Activated T-cell treated with anti-CD3 and anti-CD28 coated beads, Interleukin-2, amount 50 U/mL, for 4 hours (primary cell): ENCODE measurements at regions not wholly inside any gene's neighbourhood (a gene's known extent, or its start where the extent isn't known, plus 50 kb on each side); places are given as distances from the start of the nearest gene placed in this dataset.
"Not testable (repeated sequence)": the region's sequence is repeated elsewhere in the genome, so short reads cannot be mapped to it uniquely, and the experiment has no call there.

Experiments used
- ATAC-seq, 2 donors: fragments of 200-7000 bp; cut with Tn5 transposase; one replicate each; pipeline ENCODE4 v1.10.0; 2021
- DNase-seq: peaks from one replicate; pipeline ENCODE4 v3.0.0-alpha.2; 2020
- H3K27me3 Mint-ChIP-seq: one replicate; pipeline ENCODE4 v1.8.0; 2021; ENCODE audit warnings: low read depth, mixed read lengths
- H3K36me3 Mint-ChIP-seq: one replicate; pipeline ENCODE4 v1.8.0; 2022; ENCODE audit warnings: mixed read lengths; ENCODE audit not compliant: insufficient read depth
- H3K4me1 Mint-ChIP-seq: one replicate; pipeline ENCODE4 v1.8.0; 2021; ENCODE audit warnings: low read depth, mixed read lengths
- H3K4me3 Mint-ChIP-seq: one replicate; pipeline ENCODE4 v1.8.0; 2021; ENCODE audit warnings: mild to moderate bottlenecking, moderate library complexity, mixed read lengths
- H3K9me3 Mint-ChIP-seq: one replicate; pipeline ENCODE4 v1.8.0; 2021; ENCODE audit warnings: mixed read lengths

DNA sequence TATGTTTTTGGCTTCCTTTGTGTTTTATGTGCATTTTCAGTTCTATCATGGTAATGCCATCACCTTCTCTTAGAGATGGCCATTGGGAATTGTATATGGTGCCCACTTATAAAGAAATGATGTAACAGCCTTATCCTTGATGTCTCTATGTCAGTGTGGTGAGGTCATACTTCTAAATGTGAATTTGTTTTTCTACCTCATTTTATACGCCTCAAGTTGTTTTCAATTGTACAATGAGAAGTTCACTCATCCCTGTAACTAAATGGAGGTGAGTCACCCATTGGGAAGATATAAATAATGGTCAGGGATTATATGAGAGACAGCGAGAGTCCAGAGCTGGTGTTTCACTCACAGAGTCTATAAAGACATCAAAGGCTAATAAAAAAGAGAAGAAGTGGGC is 402.4 kb downstream of the AGTPBP1 start:
- Mint-ChIP-seq H3K9me3 (no peaks in the 10 kb centered on the region), H3K4me3 (no peak overlapping the region), H3K4me1 (no peaks in the 10 kb centered on the region), H3K27me3 (peaks cover 3% of the 10 kb centered on the region), H3K36me3 (no peaks in the 10 kb centered on the region)
- DNase-seq (no peak), ATAC-seq (no peak)

- H3K4me3 Mint-ChIP-seq, result no peak overlapping the region
- H3K36me3 Mint-ChIP-seq, result no peaks in the 10 kb centered on the region
- DNase-seq (no peak), ATAC-seq (no peak)
- peaks cover 2% of the 10 kb centered on the region for H3K27me3 Mint-ChIP-seq
- no peaks in the 10 kb centered on the region for H3K4me1 Mint-ChIP-seq
- H3K9me3 Mint-ChIP-seq, result no peaks in the 10 kb centered on the region
Measured at GRCh38 chr9:85334228-85334627, 407.5 kb downstream of the AGTPBP1 start.

DNA sequence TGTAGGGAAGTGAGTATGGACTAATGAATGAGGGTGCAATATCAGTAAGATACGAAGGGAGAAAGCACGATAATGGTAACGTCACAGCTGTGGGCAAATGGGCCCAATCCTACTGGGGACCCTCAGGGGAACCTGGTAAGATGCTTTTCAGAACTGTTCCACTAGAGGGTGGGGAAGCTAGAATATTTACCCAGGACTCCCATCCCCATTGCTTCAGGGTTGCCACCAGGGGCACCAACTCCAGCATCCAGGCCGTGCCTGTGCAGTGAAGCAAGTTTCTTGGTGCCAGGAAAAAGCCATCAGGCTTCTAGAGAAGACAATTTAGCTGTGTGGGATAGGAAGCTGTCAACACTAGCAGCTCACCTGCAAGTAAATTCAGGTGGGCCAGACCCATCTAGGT is 409.3 kb downstream of the AGTPBP1 start:
- Mint-ChIP-seq H3K9me3 (no peaks in the 10 kb centered on the region), H3K27me3 (peaks cover 2% of the 10 kb centered on the region), H3K36me3 (no peaks in the 10 kb centered on the region), H3K4me1 (no peaks in the 10 kb centered on the region), H3K4me3 (no peak overlapping the region)
- no peak for DNase-seq
- ATAC-seq, result no peak

DNA sequence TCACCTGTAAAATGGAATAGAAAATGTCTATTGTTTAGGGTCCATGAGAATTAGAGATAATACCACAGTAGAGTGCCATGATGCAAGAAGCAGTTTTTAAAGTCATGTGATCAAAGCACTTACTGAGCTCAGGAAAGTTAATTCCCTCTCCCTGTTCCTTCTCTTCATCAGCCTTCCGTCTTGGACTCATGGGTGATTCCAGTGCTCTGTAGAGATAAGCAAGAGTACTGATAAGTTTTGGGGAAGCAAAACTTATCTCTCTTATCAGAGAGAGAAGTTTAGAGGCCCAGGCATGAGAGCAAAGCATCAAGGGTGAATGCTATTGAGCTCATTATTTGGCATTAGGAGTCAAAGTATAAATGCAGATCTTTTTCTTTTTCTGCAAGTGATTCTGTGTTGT is 410.1 kb downstream of the AGTPBP1 start:
- H3K4me1 Mint-ChIP-seq, result no peaks in the 10 kb centered on the region
- H3K9me3 Mint-ChIP-seq, result peaks cover 6% of the 10 kb centered on the region
- peaks cover 2% of the 10 kb centered on the region for H3K27me3 Mint-ChIP-seq
- no peaks in the 10 kb centered on the region for H3K36me3 Mint-ChIP-seq
- no peak overlapping the region for H3K4me3 Mint-ChIP-seq
- ATAC-seq (no peak), DNase-seq (no peak)

DNA sequence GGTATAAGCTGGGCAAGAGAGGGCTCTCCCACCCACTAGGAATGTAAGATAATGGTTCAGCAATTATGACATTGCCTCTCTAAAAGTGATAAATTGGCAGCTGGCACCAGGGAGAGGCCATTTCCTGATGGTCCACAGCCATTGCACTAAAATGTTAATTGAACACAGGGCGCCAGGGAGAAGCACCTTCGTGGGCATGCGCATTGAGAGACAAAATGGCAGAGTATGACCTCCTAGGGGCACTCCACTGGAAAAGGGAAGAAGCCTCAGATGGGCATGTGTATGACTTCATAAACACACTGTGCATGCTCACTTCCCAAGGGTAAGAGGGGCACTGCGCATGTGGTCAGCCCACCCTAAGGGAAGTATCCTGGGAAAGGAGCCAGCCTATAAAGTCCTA is 419.2 kb downstream of the AGTPBP1 start:
- Mint-ChIP-seq H3K4me1 (no peaks in the 10 kb centered on the region), H3K27me3 (peaks cover 8% of the 10 kb centered on the region), H3K4me3 (no peak overlapping the region), H3K36me3 (no peaks in the 10 kb centered on the region), H3K9me3 (peaks cover 16% of the 10 kb centered on the region)
- ATAC-seq (no peak), DNase-seq (no peak)

- Mint-ChIP-seq H3K4me1 (no peaks in the 10 kb centered on the region), H3K9me3 (peaks cover 10% of the 10 kb centered on the region), H3K36me3 (no peaks in the 10 kb centered on the region), H3K4me3 (no peak overlapping the region), H3K27me3 (peaks cover 8% of the 10 kb centered on the region)
- ATAC-seq (no peak), DNase-seq (no peak)
Measured at GRCh38 chr9:85321561-85321960, 420.2 kb downstream of the AGTPBP1 start.

DNA sequence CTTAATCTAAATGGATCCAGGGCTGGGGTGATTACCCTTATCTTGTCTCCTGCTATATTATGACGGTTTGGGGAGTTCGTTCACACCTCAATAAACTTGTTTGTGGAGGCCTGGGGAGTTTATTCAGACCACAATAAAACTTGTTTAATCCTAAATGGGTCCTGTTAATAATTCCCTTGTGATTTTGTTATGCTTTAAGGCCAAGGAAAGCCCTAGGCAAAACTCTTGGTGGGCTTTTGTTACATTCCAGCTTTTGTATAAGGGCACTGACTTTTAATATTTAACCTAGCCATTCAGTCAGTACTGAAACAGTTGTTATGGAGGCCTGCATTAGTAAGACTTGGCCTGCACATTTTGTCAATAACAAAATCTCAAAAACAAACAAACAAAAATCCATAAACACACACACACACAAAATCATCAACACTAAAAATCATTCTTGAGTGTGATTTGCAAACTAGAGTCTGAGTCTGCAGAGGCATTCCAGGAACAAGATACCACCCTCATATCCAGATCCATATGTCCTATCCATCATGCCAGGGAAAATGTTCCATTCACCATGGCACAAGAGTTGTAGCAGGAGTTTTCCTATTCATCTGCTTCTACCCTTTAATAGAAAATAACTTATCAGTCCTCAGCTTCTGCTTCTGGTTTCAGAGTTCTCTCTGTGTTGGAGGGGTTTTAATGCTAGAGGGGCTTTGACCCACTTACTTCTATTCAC is 421.7 kb downstream of the AGTPBP1 start:
- no peaks in the 10 kb centered on the region for H3K36me3 Mint-ChIP-seq
- no peaks in the 10 kb centered on the region for H3K4me1 Mint-ChIP-seq
- peaks cover 8% of the 10 kb centered on the region for H3K27me3 Mint-ChIP-seq
- DNase-seq (no peak), ATAC-seq (no peak)
- H3K9me3 Mint-ChIP-seq, result peaks cover 4% of the 10 kb centered on the region
- H3K4me3 Mint-ChIP-seq, result no peak overlapping the region

GRCh38 chr9:85315535-85315934 is 426.2 kb downstream of the AGTPBP1 start:
- H3K9me3 Mint-ChIP-seq, H3K4me3 Mint-ChIP-seq, DNase-seq, H3K27me3 Mint-ChIP-seq, H3K4me1 Mint-ChIP-seq, ATAC-seq, H3K36me3 Mint-ChIP-seq: not testable (repeated sequence)

- Mint-ChIP-seq H3K4me3 (no peak overlapping the region), H3K36me3 (no peaks in the 10 kb centered on the region), H3K4me1 (no peaks in the 10 kb centered on the region), H3K27me3 (no peaks in the 10 kb centered on the region), H3K9me3 (peaks cover 10% of the 10 kb centered on the region)
- no peak for DNase-seq
- ATAC-seq, result no peak
Measured at GRCh38 chr9:85310573-85310972, 431.2 kb downstream of the AGTPBP1 start.

DNA sequence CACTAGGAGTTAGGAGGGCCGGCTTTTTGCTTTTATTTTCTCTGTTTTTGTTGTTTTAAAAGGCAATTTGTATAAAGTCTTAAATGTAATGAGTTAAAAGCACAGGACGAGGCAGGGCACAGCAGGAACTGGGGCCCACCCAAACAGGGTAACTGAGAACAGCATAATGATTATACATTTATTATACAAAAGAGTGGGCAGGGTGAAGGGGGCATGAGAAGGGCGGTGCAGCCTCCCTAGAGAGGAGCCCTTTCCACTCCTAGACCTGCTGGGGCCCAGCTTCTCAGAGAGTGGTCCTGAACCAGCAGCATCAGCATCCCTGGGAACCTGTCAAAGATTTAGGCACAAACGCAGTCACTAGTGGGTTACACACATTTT is 438.0 kb downstream of the AGTPBP1 start:
- peaks cover 3% of the 10 kb centered on the region for H3K27me3 Mint-ChIP-seq

GRCh38 chr9:85302938-85303756 is 438.6 kb downstream of the AGTPBP1 start:
- Mint-ChIP-seq H3K36me3 (no peaks in the 10 kb centered on the region), H3K4me3 (no peak overlapping the region), H3K27me3 (peaks cover 3% of the 10 kb centered on the region), H3K9me3 (no peaks in the 10 kb centered on the region), H3K4me1 (no peaks in the 10 kb centered on the region)
- ATAC-seq (no peak), DNase-seq (no peak)

More for the DNA sequence above, 438.0 kb downstream of the AGTPBP1 start:
- H3K4me1 Mint-ChIP-seq, result no peaks in the 10 kb centered on the region
- no peak overlapping the region for H3K4me3 Mint-ChIP-seq
- no peaks in the 10 kb centered on the region for H3K36me3 Mint-ChIP-seq
- H3K9me3 Mint-ChIP-seq, result no peaks in the 10 kb centered on the region
- DNase-seq (no peak), ATAC-seq (no peak)

- Mint-ChIP-seq H3K9me3 (no peaks in the 10 kb centered on the region), H3K4me1 (no peaks in the 10 kb centered on the region)
Measured at GRCh38 chr9:85298499-85298898, 443.3 kb downstream of the AGTPBP1 start.

DNA sequence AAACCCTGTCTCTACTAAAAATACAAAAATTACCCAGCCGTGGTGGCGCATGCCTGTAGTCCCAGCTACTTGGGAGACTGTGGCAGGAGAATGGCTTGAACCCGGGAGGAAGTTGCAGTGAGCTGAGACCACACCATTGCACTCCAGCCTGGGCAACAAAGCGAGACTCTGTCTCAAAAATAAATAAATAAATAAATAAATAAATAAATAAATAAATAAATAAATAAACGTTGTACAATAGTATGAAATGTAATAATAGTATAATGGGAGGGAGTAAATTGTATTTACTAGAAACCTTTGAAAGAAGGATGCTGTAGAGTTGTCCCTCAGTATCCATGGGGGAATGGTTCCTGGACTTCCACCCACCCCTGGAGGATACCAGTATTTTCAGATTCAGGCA is 446.5 kb downstream of the AGTPBP1 start:
- not testable (repeated sequence) for ATAC-seq, H3K4me1 Mint-ChIP-seq, H3K4me3 Mint-ChIP-seq, H3K36me3 Mint-ChIP-seq, H3K9me3 Mint-ChIP-seq, DNase-seq
- peaks cover 11% of the 10 kb centered on the region for H3K27me3 Mint-ChIP-seq

More at GRCh38 chr9:85298499-85298898, 443.3 kb downstream of the AGTPBP1 start:
- DNase-seq (no peak), ATAC-seq (no peak)
- Mint-ChIP-seq H3K27me3 (peaks cover 8% of the 10 kb centered on the region), H3K4me3 (no peak overlapping the region), H3K36me3 (no peaks in the 10 kb centered on the region)

- H3K4me1 Mint-ChIP-seq, result peaks cover 9% of the 10 kb centered on the region
- ATAC-seq, result no peak
- H3K27me3 Mint-ChIP-seq, result peaks cover 12% of the 10 kb centered on the region
- DNase-seq, result no peak
- H3K4me3 Mint-ChIP-seq, result no peak overlapping the region
- H3K36me3 Mint-ChIP-seq, result no peaks in the 10 kb centered on the region
- H3K9me3 Mint-ChIP-seq, result no peaks in the 10 kb centered on the region
Measured at GRCh38 chr9:85292261-85292660, 449.5 kb downstream of the AGTPBP1 start.

DNA sequence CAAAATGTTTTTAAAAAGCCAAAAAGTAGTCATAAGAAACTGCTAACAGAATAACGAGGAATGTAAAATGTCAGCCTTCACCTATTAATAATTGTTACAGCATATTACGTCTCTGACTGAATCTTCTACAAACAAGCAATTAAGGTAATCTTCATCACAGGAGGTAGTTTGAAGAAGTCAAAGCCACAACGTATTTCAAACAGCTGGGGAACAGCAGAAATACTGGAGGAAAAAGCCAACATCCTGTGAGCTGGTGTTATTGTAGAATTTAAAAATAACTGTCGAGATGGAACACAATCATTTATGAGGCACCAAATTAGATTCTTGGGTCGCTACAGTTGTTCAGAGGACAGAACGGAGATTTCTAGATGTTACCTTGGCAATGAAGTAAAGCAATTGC is 450.5 kb downstream of the AGTPBP1 start:
- H3K4me3 Mint-ChIP-seq, result no peak overlapping the region
- DNase-seq (no peak), ATAC-seq (no peak)
- peaks cover 12% of the 10 kb centered on the region for H3K27me3 Mint-ChIP-seq
- no peaks in the 10 kb centered on the region for H3K36me3 Mint-ChIP-seq
- H3K4me1 Mint-ChIP-seq, result peaks cover 9% of the 10 kb centered on the region
- no peaks in the 10 kb centered on the region for H3K9me3 Mint-ChIP-seq
